MG63 (cell line): ENCODE measurements at regions not wholly inside any gene's neighbourhood (a gene's known extent, or its start where the extent isn't known, plus 50 kb on each side); places are given as distances from the start of the nearest gene placed in this dataset.
"Not testable (repeated sequence)": the region's sequence is repeated elsewhere in the genome, so short reads cannot be mapped to it uniquely, and the experiment has no call there.

Source experiments
- DNase-seq: peaks from one replicate; pipeline ENCODE4 v3.0.0-alpha.2; 2020
- H3K27me3 ChIP-seq: fragments of 250-450 bp; sonication (Bioruptor Pico); 2 replicates; pipeline ENCODE4 v1.5.1; 2020; ENCODE audit warnings: mild to moderate bottlenecking, moderate library complexity
- H3K36me3 ChIP-seq: fragments of 250-450 bp; sonication (Bioruptor Pico); 2 replicates; pipeline ENCODE4 v1.5.1; 2020; ENCODE audit warnings: mild to moderate bottlenecking, moderate library complexity
- H3K4me3 ChIP-seq: fragments of 250-450 bp; sonication (Bioruptor Pico); 2 replicates; pipeline ENCODE4 v1.5.1; 2020; ENCODE audit warnings: mild to moderate bottlenecking, moderate library complexity
- H3K9me3 ChIP-seq: fragments of 250-450 bp; sonication (Bioruptor Pico); 2 replicates; pipeline ENCODE4 v1.5.1; 2020; ENCODE audit warnings: mild to moderate bottlenecking, moderate library complexity

GRCh38 chr2:111496860-111497259 is 376.1 kb downstream of the BCL2L11 start:
- not testable (repeated sequence) for H3K27me3 ChIP-seq, H3K4me3 ChIP-seq, DNase-seq, H3K9me3 ChIP-seq, H3K36me3 ChIP-seq

- not testable (repeated sequence) for H3K4me3 ChIP-seq, H3K27me3 ChIP-seq, H3K36me3 ChIP-seq, H3K9me3 ChIP-seq
- peak; percentile 21 for DNase-seq
Observed at GRCh38 chr2:111497270-111497669, 376.6 kb downstream of the BCL2L11 start.

- not testable (repeated sequence) for H3K36me3 ChIP-seq, DNase-seq, H3K4me3 ChIP-seq, H3K27me3 ChIP-seq, H3K9me3 ChIP-seq
Observed at GRCh38 chr2:111500536-111501062, 379.9 kb downstream of the BCL2L11 start.

- H3K4me3 ChIP-seq, H3K27me3 ChIP-seq, H3K9me3 ChIP-seq, DNase-seq, H3K36me3 ChIP-seq: not testable (repeated sequence)
Observed at GRCh38 chr2:111503844-111504570, 380.0 kb downstream of the ANAPC1 start.

GRCh38 chr2:111504571-111504942 is 379.4 kb downstream of the ANAPC1 start:
- H3K9me3 ChIP-seq, H3K36me3 ChIP-seq, H3K4me3 ChIP-seq, DNase-seq, H3K27me3 ChIP-seq: not testable (repeated sequence)

- DNase-seq, H3K36me3 ChIP-seq: not testable (repeated sequence)
Observed at GRCh38 chr2:111505267-111505666, 378.7 kb downstream of the ANAPC1 start.

GRCh38 chr2:111506936-111507335 is 377.1 kb downstream of the ANAPC1 start:
- not testable (repeated sequence) for H3K4me3 ChIP-seq, H3K27me3 ChIP-seq, DNase-seq, H3K36me3 ChIP-seq, H3K9me3 ChIP-seq

More at GRCh38 chr2:111505267-111505666, 378.7 kb downstream of the ANAPC1 start:
- H3K9me3 ChIP-seq, H3K27me3 ChIP-seq, H3K4me3 ChIP-seq: not testable (repeated sequence)

- peak; percentile 73 for DNase-seq
- H3K4me3 ChIP-seq, H3K36me3 ChIP-seq, H3K9me3 ChIP-seq, H3K27me3 ChIP-seq: not testable (repeated sequence)
Observed at GRCh38 chr2:111509225-111509869, 374.6 kb downstream of the ANAPC1 start.

- not testable (repeated sequence) for H3K36me3 ChIP-seq, DNase-seq, H3K4me3 ChIP-seq, H3K9me3 ChIP-seq, H3K27me3 ChIP-seq
Observed at GRCh38 chr2:111510384-111510783, 373.6 kb downstream of the ANAPC1 start.

- not testable (repeated sequence) for H3K4me3 ChIP-seq
Observed at GRCh38 chr2:111511062-111511461, 372.9 kb downstream of the ANAPC1 start.

GRCh38 chr2:111512378-111512777 is 371.6 kb downstream of the ANAPC1 start:
- H3K27me3 ChIP-seq, H3K9me3 ChIP-seq, H3K4me3 ChIP-seq, H3K36me3 ChIP-seq: not testable (repeated sequence)
- peak; percentile 16 for DNase-seq

More at GRCh38 chr2:111511062-111511461, 372.9 kb downstream of the ANAPC1 start:
- H3K9me3 ChIP-seq, H3K27me3 ChIP-seq, DNase-seq, H3K36me3 ChIP-seq: not testable (repeated sequence)

GRCh38 chr2:111514138-111514537 is 369.9 kb downstream of the ANAPC1 start:
- not testable (repeated sequence) for H3K36me3 ChIP-seq, DNase-seq

GRCh38 chr2:111517050-111517720 is 366.8 kb downstream of the ANAPC1 start:
- not testable (repeated sequence) for H3K4me3 ChIP-seq, H3K9me3 ChIP-seq, H3K36me3 ChIP-seq

More at GRCh38 chr2:111514138-111514537, 369.9 kb downstream of the ANAPC1 start:
- H3K9me3 ChIP-seq, H3K27me3 ChIP-seq, H3K4me3 ChIP-seq: not testable (repeated sequence)

GRCh38 chr2:111517721-111518053 is 366.3 kb downstream of the ANAPC1 start:
- not testable (repeated sequence) for H3K36me3 ChIP-seq, H3K9me3 ChIP-seq, DNase-seq, H3K27me3 ChIP-seq, H3K4me3 ChIP-seq

More at GRCh38 chr2:111517050-111517720, 366.8 kb downstream of the ANAPC1 start:
- H3K27me3 ChIP-seq, DNase-seq: not testable (repeated sequence)

GRCh38 chr2:111519071-111519470 is 364.9 kb downstream of the ANAPC1 start:
- H3K4me3 ChIP-seq: no peak overlapping the region
- no peaks in the 10 kb centered on the region for H3K36me3 ChIP-seq
- H3K27me3 ChIP-seq: no peaks in the 10 kb centered on the region
- no peaks in the 10 kb centered on the region for H3K9me3 ChIP-seq
- no peak for DNase-seq

GRCh38 chr2:111522231-111522768 is 361.7 kb downstream of the ANAPC1 start:
- DNase-seq: no peak
- no peak overlapping the region for H3K4me3 ChIP-seq
- H3K9me3 ChIP-seq: no peaks in the 10 kb centered on the region
- no peaks in the 10 kb centered on the region for H3K36me3 ChIP-seq
- H3K27me3 ChIP-seq: no peaks in the 10 kb centered on the region

GRCh38 chr2:111523009-111523408 is 361.0 kb downstream of the ANAPC1 start:
- DNase-seq: no peak
- H3K36me3 ChIP-seq: no peaks in the 10 kb centered on the region
- no peaks in the 10 kb centered on the region for H3K27me3 ChIP-seq
- H3K9me3 ChIP-seq: no peaks in the 10 kb centered on the region
- H3K4me3 ChIP-seq: no peak overlapping the region
